ENCODE measurements at regions not wholly inside any gene's neighbourhood (a gene's known extent, or its start where the extent isn't known, plus 50 kb on each side); places are given as distances from the start of the nearest gene placed in this dataset.
A peak's percentile ranks its signal among the peaks of the same experiment; 100 is the strongest.

DNA sequence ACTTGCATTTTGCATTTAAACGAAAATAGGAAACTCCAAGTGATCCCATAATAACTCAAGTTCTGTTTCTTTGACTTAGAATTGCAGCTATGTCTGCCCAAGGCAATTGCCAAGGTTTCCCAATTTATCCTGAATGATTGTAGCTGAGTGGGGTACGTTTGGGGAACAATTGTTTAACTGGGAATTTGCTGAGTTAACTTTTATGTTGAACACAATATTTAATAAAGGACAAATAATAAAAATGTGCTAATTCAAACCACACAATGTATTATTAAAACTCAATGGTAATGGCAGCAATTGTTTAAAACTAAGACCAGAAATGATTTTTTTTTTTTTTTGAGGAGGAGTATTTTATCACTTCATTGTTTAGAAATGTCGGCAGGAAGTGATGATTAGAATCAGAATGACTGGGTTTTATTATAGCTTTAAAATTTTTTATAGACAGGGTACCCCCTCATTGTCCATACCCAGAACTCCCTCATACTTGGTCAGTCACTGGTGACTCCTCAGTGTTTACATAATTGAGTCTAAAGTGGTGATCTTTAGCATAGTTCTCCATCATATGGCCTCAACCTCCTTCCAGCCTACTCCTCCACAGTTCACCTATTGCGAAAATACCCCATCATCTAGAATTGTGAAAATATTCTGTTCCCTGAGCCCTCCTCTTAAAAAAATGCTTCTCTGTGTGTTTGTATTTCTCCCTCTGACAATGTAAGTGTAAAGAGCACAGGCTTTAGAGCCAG lies 389.2 kb upstream of the CITED2 start:
- no peaks in the 10 kb centered on the region for H3K9me3 ChIP-seq (ENCODE audit: control insufficient read depth in 1 of 2, low read length in 2 of 2)
- no peak overlapping the region for H3K4me3 ChIP-seq (ENCODE audit: low read depth in 1 of 2, low read length in 2 of 2)
- H3K4me1 ChIP-seq (ENCODE audit: control insufficient read depth in 1 of 2, insufficient read depth in 2 of 2, low read length in 2 of 2), result peaks cover 10 to 13% of the 10 kb centered on the region in 2 donors
- H3K36me3 ChIP-seq (ENCODE audit: control insufficient read depth in 1 of 2, insufficient read depth in 2 of 2, low read length in 2 of 2), result no peaks in the 10 kb centered on the region
- H3K27ac ChIP-seq (ENCODE audit: low read length), result peak overlapping the region; percentile 88
- H3K27me3 ChIP-seq (ENCODE audit: low read depth, low read length), result no peaks in the 10 kb centered on the region

DNA sequence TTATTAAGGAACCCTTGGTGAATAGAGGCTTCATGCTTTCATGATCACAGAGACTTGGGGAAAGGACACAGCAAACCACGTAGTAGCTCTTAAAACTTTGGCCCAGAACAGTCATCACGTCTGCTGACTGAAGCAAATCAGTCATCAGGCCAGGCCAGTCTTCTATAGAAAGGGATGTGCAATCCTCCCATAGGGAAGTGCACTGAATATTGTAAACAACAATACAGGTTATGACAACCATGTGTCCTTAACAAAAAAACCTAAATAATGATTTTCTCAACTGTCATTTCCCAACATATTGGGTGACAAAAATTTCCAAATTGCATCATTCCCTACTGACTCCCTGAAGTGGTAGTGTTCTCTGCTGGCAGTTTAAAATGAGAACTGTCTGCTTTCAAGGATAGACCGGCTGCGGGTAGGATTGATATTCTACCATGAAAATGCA lies 388.2 kb upstream of the CITED2 start:
- H3K36me3 ChIP-seq (ENCODE audit: control insufficient read depth in 1 of 2, insufficient read depth in 2 of 2, low read length in 2 of 2), result no peaks in the 10 kb centered on the region
- no peaks in the 10 kb centered on the region for H3K9me3 ChIP-seq (ENCODE audit: control insufficient read depth in 1 of 2, low read length in 2 of 2)
- H3K27ac ChIP-seq (ENCODE audit: low read length), result no peak overlapping the region
- no peaks in the 10 kb centered on the region for H3K27me3 ChIP-seq (ENCODE audit: low read depth, low read length)
- no peak overlapping the region for H3K4me3 ChIP-seq (ENCODE audit: low read depth in 1 of 2, low read length in 2 of 2)
- peaks cover 10 to 20% of the 10 kb centered on the region in 2 donors for H3K4me1 ChIP-seq (ENCODE audit: control insufficient read depth in 1 of 2, insufficient read depth in 2 of 2, low read length in 2 of 2)

GRCh38 chr6:139760128-139760527 lies 385.7 kb upstream of the CITED2 start:
- H3K4me1 ChIP-seq (ENCODE audit: control insufficient read depth in 1 of 2, insufficient read depth in 2 of 2, low read length in 2 of 2), result peaks cover 5 to 20% of the 10 kb centered on the region in 2 donors
- no peaks in the 10 kb centered on the region for H3K36me3 ChIP-seq (ENCODE audit: control insufficient read depth in 1 of 2, insufficient read depth in 2 of 2, low read length in 2 of 2)
- H3K27ac ChIP-seq (ENCODE audit: low read length), result no peak overlapping the region
- no peaks in the 10 kb centered on the region for H3K27me3 ChIP-seq (ENCODE audit: low read depth, low read length)
- no peak overlapping the region for H3K4me3 ChIP-seq (ENCODE audit: low read depth in 1 of 2, low read length in 2 of 2)
- H3K9me3 ChIP-seq (ENCODE audit: control insufficient read depth in 1 of 2, low read length in 2 of 2), result no peaks in the 10 kb centered on the region

GRCh38 chr6:139759086-139759485 lies 384.6 kb upstream of the CITED2 start:
- no peaks in the 10 kb centered on the region for H3K27me3 ChIP-seq (ENCODE audit: low read depth, low read length)
- H3K36me3 ChIP-seq (ENCODE audit: control insufficient read depth in 1 of 2, insufficient read depth in 2 of 2, low read length in 2 of 2), result no peaks in the 10 kb centered on the region
- H3K27ac ChIP-seq (ENCODE audit: low read length), result no peak overlapping the region
- H3K4me1 ChIP-seq (ENCODE audit: control insufficient read depth in 1 of 2, insufficient read depth in 2 of 2, low read length in 2 of 2), result peaks cover 2 to 10% of the 10 kb centered on the region in 2 donors
- no peaks in the 10 kb centered on the region for H3K9me3 ChIP-seq (ENCODE audit: control insufficient read depth in 1 of 2, low read length in 2 of 2)
- H3K4me3 ChIP-seq (ENCODE audit: low read depth in 1 of 2, low read length in 2 of 2), result no peak overlapping the region

DNA sequence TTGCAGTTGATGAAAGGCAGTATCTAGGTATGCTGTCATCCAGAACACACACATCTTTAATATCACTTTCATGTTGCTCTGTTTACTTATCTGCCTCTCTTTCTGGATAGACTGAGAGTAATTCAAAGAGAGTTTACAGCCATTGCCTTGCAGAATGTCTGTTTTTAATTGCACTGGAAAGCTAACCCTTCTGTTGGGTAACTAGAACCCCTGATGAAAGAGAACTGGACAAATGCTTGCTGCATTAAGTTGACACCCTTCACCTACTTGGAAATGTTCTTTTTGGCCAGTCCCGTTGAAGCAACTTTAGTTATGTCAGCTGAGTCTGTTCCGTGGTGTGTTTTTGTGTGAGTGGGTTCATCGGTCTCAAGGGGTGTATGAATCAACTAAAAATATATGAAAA lies 383.8 kb upstream of the CITED2 start:
- H3K36me3 ChIP-seq (ENCODE audit: control insufficient read depth in 1 of 2, insufficient read depth in 2 of 2, low read length in 2 of 2), result no peaks in the 10 kb centered on the region
- H3K27me3 ChIP-seq (ENCODE audit: low read depth, low read length), result no peaks in the 10 kb centered on the region
- no peak overlapping the region for H3K4me3 ChIP-seq (ENCODE audit: low read depth in 1 of 2, low read length in 2 of 2)
- H3K9me3 ChIP-seq (ENCODE audit: control insufficient read depth in 1 of 2, low read length in 2 of 2), result no peaks in the 10 kb centered on the region
- peaks cover 0 to 7% of the 10 kb centered on the region in 2 donors for H3K4me1 ChIP-seq (ENCODE audit: control insufficient read depth in 1 of 2, insufficient read depth in 2 of 2, low read length in 2 of 2)
- no peak overlapping the region for H3K27ac ChIP-seq (ENCODE audit: low read length)

GRCh38 chr6:139757784-139758183 lies 383.3 kb upstream of the CITED2 start:
- peaks cover 0 to 7% of the 10 kb centered on the region in 2 donors for H3K4me1 ChIP-seq (ENCODE audit: control insufficient read depth in 1 of 2, insufficient read depth in 2 of 2, low read length in 2 of 2)
- H3K27ac ChIP-seq (ENCODE audit: low read length), result no peak overlapping the region
- no peaks in the 10 kb centered on the region for H3K27me3 ChIP-seq (ENCODE audit: low read depth, low read length)
- no peaks in the 10 kb centered on the region for H3K36me3 ChIP-seq (ENCODE audit: control insufficient read depth in 1 of 2, insufficient read depth in 2 of 2, low read length in 2 of 2)
- H3K9me3 ChIP-seq (ENCODE audit: control insufficient read depth in 1 of 2, low read length in 2 of 2), result no peaks in the 10 kb centered on the region
- no peak overlapping the region for H3K4me3 ChIP-seq (ENCODE audit: low read depth in 1 of 2, low read length in 2 of 2)

- Histone ChIP-seq H3K27me3 (ENCODE audit: low read depth, low read length) (no peaks in the 10 kb centered on the region), H3K4me3 (ENCODE audit: low read depth in 1 of 2, low read length in 2 of 2) (no peak overlapping the region), H3K4me1 (ENCODE audit: control insufficient read depth in 1 of 2, insufficient read depth in 2 of 2, low read length in 2 of 2) (peaks cover 0 to 7% of the 10 kb centered on the region in 2 donors), H3K9me3 (ENCODE audit: control insufficient read depth in 1 of 2, low read length in 2 of 2) (no peaks in the 10 kb centered on the region), H3K36me3 (ENCODE audit: control insufficient read depth in 1 of 2, insufficient read depth in 2 of 2, low read length in 2 of 2) (no peaks in the 10 kb centered on the region), H3K27ac (ENCODE audit: low read length) (no peak overlapping the region)
These were observed 381.9 kb upstream of the CITED2 start for GRCh38 chr6:139756381-139756780.

- Histone ChIP-seq H3K4me1 (ENCODE audit: control insufficient read depth in 1 of 2, insufficient read depth in 2 of 2, low read length in 2 of 2) (peaks cover 0 to 7% of the 10 kb centered on the region in 2 donors), H3K27me3 (ENCODE audit: low read depth, low read length) (no peaks in the 10 kb centered on the region), H3K36me3 (ENCODE audit: control insufficient read depth in 1 of 2, insufficient read depth in 2 of 2, low read length in 2 of 2) (no peaks in the 10 kb centered on the region), H3K27ac (ENCODE audit: low read length) (no peak overlapping the region), H3K4me3 (ENCODE audit: low read depth in 1 of 2, low read length in 2 of 2) (no peak overlapping the region), H3K9me3 (ENCODE audit: control insufficient read depth in 1 of 2, low read length in 2 of 2) (no peaks in the 10 kb centered on the region)
These were observed 380.7 kb upstream of the CITED2 start for GRCh38 chr6:139754898-139755775.

DNA sequence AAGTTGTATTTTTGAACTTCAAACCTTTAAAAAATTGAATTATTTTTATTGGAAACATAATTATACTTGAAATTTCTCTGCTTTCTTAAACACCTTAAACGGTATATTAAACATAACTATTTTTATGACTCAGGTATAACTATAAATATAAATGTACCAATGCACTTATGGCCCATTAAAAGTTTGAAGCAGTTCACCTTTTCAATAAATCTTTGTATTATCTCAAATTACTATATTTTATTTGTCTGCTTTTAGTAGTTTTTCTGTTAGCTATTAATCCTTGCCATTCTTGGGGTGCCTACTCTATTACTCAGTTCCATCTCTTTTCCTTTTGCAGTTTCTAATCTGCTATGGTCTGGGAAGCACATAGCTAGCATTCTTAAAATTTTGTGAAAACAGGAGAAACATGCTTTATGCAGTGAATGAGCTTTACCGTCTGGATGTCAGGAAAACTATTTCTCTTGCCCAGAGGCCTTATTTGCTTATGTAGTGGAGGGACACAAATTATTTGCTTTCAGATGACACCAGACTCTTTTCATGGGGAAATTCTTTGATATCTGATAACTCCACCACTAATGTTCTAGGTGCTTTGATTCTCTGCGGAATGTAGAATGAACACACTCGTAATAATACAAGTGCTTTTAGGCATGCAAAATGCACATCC lies 378.9 kb upstream of the CITED2 start:
- H3K4me1 ChIP-seq (ENCODE audit: control insufficient read depth in 1 of 2, insufficient read depth in 2 of 2, low read length in 2 of 2), result peaks cover 0 to 5% of the 10 kb centered on the region in 2 donors
- H3K27ac ChIP-seq (ENCODE audit: low read length), result no peak overlapping the region
- H3K27me3 ChIP-seq (ENCODE audit: low read depth, low read length), result no peaks in the 10 kb centered on the region
- no peaks in the 10 kb centered on the region for H3K9me3 ChIP-seq (ENCODE audit: control insufficient read depth in 1 of 2, low read length in 2 of 2)
- no peak overlapping the region for H3K4me3 ChIP-seq (ENCODE audit: low read depth in 1 of 2, low read length in 2 of 2)
- H3K36me3 ChIP-seq (ENCODE audit: control insufficient read depth in 1 of 2, insufficient read depth in 2 of 2, low read length in 2 of 2), result no peaks in the 10 kb centered on the region

- Histone ChIP-seq H3K4me3 (ENCODE audit: low read depth in 1 of 2, low read length in 2 of 2) (no peak overlapping the region), H3K27ac (ENCODE audit: low read length) (no peak overlapping the region), H3K27me3 (ENCODE audit: low read depth, low read length) (no peaks in the 10 kb centered on the region), H3K36me3 (ENCODE audit: control insufficient read depth in 1 of 2, insufficient read depth in 2 of 2, low read length in 2 of 2) (no peaks in the 10 kb centered on the region), H3K4me1 (ENCODE audit: control insufficient read depth in 1 of 2, insufficient read depth in 2 of 2, low read length in 2 of 2) (no peaks in the 10 kb centered on the region), H3K9me3 (ENCODE audit: control insufficient read depth in 1 of 2, low read length in 2 of 2) (no peaks in the 10 kb centered on the region)
These were observed 377.6 kb upstream of the CITED2 start for GRCh38 chr6:139752086-139752485.

DNA sequence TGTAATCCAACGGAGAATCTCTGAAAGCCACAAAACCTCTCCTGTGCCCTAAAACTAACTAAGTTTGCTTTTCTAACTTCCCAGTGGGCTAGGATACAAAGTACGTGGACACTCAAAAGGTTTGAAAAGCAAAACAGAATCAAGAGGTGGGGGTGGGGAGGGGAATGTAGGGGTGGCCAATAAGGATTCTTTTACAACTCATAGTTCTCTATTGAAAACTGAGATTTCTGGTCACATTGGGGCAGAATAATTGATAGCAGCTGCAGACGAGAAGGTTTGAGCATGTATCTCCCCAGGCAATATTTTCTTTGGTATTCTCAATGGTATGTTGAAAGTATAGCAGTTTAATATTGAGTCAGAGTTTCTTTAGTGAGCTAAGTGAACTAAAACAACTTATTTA lies 376.7 kb upstream of the CITED2 start:
- H3K27me3 ChIP-seq (ENCODE audit: low read depth, low read length), result no peaks in the 10 kb centered on the region
- no peak overlapping the region for H3K27ac ChIP-seq (ENCODE audit: low read length)
- H3K4me1 ChIP-seq (ENCODE audit: control insufficient read depth in 1 of 2, insufficient read depth in 2 of 2, low read length in 2 of 2), result no peaks in the 10 kb centered on the region
- no peaks in the 10 kb centered on the region for H3K9me3 ChIP-seq (ENCODE audit: control insufficient read depth in 1 of 2, low read length in 2 of 2)
- no peaks in the 10 kb centered on the region for H3K36me3 ChIP-seq (ENCODE audit: control insufficient read depth in 1 of 2, insufficient read depth in 2 of 2, low read length in 2 of 2)
- no peak overlapping the region for H3K4me3 ChIP-seq (ENCODE audit: low read depth in 1 of 2, low read length in 2 of 2)
